Liver (tissue), 3 donors: ENCODE measurements at regions not wholly inside any gene's neighbourhood (a gene's known extent, or its start where the extent isn't known, plus 50 kb on each side); places are given as distances from the start of the nearest gene placed in this dataset.

ENCODE experiments used
- EGR1 ChIP-seq, 2 donors: IDR thresholded peaks; 2 replicates each; pipeline ENCODE4 v1.6.1; 2016 to 2018; ENCODE audit warnings: antibody characterized with exemption in 2 of 2, low read depth in 2 of 2
- FOXA1 ChIP-seq: IDR thresholded peaks from 2 replicates; pipeline ENCODE4 v1.6.1; 2016; ENCODE audit warnings: antibody characterized with exemption
- JUND ChIP-seq, 2 donors: IDR thresholded peaks; 2 replicates each; pipeline ENCODE4 v1.6.1; 2016; ENCODE audit warnings: antibody characterized with exemption in 2 of 2
- RAD21 ChIP-seq, 2 donors: IDR thresholded peaks; 2 replicates each; pipeline ENCODE4 v1.6.1; 2016; ENCODE audit warnings: antibody characterized with exemption in 2 of 2, mild to moderate bottlenecking in 2 of 2
- RXRA ChIP-seq, 2 donors: IDR thresholded peaks; 2 replicates each; pipeline ENCODE4 v1.6.1; 2017 to 2018; ENCODE audit warnings: antibody characterized with exemption in 2 of 2, mild to moderate bottlenecking in 1 of 2
- SP1 ChIP-seq: IDR thresholded peaks from 2 replicates; pipeline ENCODE4 v1.6.1; 2018; ENCODE audit warnings: antibody characterized with exemption, mild to moderate bottlenecking
- TAF1 ChIP-seq: conservative IDR thresholded peaks from 2 replicates; pipeline ENCODE4 v1.6.1; 2016; ENCODE audit warnings: antibody characterized with exemption, mild to moderate bottlenecking
- YY1 ChIP-seq: IDR thresholded peaks from 2 replicates; pipeline ENCODE4 v1.6.1; 2016; ENCODE audit warnings: antibody characterized with exemption, mild to moderate bottlenecking
- ZBTB33 ChIP-seq: IDR thresholded peaks from 2 replicates; pipeline ENCODE4 v1.6.1; 2016; ENCODE audit warnings: antibody characterized with exemption
- TF ChIP-seq, protein P1 (sequence below): fragments of 150-350 bp; IDR thresholded peaks from 2 replicates; pipeline ENCODE4 v1.5.1; 2017; ENCODE audit warnings: improper control_type of control experiment, low read depth, low read length; ENCODE audit not compliant: missing input control
- TF ChIP-seq, protein P2 (sequence below): IDR thresholded peaks from 2 replicates; pipeline ENCODE4 v1.6.1; 2016; ENCODE audit warnings: antibody characterized with exemption
- TF ChIP-seq, protein P3 (sequence below): IDR thresholded peaks from 2 replicates; pipeline ENCODE4 v1.6.1; 2016; ENCODE audit warnings: antibody characterized with exemption, mild to moderate bottlenecking
- donor health status: healthy.
- donor health status: healthy.

DNA sequence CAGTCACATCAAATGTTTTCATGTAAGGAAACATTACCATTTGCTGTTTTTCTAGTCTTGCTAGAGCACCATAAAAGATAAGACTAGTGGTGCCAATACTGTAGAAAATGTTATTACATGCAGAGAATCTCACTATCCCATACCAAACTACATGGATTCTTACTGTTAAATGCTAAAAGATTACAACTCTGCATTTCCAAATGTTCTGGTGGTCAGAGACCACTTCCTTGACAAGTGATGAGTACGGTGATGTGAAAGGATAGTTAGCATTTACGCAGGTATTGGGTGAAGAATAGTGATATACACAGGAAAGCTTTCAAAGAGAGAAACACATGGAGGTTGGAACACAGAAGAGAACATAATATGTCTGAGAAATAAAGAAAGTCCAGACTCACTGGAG lies 98.2 kb downstream of the GGTLC2 start:
- TF ChIP-seq, protein P1, sequence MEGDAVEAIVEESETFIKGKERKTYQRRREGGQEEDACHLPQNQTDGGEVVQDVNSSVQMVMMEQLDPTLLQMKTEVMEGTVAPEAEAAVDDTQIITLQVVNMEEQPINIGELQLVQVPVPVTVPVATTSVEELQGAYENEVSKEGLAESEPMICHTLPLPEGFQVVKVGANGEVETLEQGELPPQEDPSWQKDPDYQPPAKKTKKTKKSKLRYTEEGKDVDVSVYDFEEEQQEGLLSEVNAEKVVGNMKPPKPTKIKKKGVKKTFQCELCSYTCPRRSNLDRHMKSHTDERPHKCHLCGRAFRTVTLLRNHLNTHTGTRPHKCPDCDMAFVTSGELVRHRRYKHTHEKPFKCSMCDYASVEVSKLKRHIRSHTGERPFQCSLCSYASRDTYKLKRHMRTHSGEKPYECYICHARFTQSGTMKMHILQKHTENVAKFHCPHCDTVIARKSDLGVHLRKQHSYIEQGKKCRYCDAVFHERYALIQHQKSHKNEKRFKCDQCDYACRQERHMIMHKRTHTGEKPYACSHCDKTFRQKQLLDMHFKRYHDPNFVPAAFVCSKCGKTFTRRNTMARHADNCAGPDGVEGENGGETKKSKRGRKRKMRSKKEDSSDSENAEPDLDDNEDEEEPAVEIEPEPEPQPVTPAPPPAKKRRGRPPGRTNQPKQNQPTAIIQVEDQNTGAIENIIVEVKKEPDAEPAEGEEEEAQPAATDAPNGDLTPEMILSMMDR: no peak
- TF ChIP-seq YY1 (no peak), JUND (IDR thresholded peaks at IDR 0.05) (no peak), SP1 (no peak), EGR1 (IDR thresholded peaks at IDR 0.05; ENCODE audit: low read depth in 2 of 2) (no peak), TAF1 (no peak), RAD21 (IDR thresholded peaks at IDR 0.05) (no peak), FOXA1 (no peak), RXRA (IDR thresholded peaks at IDR 0.05) (no peak), ZBTB33 (no peak)
- TF ChIP-seq, protein P2, sequence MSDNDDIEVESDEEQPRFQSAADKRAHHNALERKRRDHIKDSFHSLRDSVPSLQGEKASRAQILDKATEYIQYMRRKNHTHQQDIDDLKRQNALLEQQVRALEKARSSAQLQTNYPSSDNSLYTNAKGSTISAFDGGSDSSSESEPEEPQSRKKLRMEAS: no peak
- TF ChIP-seq, protein P3, sequence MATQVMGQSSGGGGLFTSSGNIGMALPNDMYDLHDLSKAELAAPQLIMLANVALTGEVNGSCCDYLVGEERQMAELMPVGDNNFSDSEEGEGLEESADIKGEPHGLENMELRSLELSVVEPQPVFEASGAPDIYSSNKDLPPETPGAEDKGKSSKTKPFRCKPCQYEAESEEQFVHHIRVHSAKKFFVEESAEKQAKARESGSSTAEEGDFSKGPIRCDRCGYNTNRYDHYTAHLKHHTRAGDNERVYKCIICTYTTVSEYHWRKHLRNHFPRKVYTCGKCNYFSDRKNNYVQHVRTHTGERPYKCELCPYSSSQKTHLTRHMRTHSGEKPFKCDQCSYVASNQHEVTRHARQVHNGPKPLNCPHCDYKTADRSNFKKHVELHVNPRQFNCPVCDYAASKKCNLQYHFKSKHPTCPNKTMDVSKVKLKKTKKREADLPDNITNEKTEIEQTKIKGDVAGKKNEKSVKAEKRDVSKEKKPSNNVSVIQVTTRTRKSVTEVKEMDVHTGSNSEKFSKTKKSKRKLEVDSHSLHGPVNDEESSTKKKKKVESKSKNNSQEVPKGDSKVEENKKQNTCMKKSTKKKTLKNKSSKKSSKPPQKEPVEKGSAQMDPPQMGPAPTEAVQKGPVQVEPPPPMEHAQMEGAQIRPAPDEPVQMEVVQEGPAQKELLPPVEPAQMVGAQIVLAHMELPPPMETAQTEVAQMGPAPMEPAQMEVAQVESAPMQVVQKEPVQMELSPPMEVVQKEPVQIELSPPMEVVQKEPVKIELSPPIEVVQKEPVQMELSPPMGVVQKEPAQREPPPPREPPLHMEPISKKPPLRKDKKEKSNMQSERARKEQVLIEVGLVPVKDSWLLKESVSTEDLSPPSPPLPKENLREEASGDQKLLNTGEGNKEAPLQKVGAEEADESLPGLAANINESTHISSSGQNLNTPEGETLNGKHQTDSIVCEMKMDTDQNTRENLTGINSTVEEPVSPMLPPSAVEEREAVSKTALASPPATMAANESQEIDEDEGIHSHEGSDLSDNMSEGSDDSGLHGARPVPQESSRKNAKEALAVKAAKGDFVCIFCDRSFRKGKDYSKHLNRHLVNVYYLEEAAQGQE: no peak
